RWPE1 (cell line): ENCODE measurements at regions not wholly inside any gene's neighbourhood (a gene's known extent, or its start where the extent isn't known, plus 50 kb on each side); places are given as distances from the start of the nearest gene placed in this dataset.

ENCODE experiments used
- CTCF ChIA-PET: fragments of 350-600 bp; sonication (Branson Sonifier 250); formaldehyde crosslinking; extraction: SDS; loops from one replicate; lab custom pipeline; 2021; lab: Yijun Ruan, JAX
- POLR2A ChIA-PET: fragments of 400-600 bp; formaldehyde crosslinking; extraction: SDS; loops from one replicate; lab custom pipeline; 2020; ENCODE audit warnings: antibody characterized with exemption; ENCODE audit not compliant: low non-redundant PET; lab: Yijun Ruan, JAX
- DNase-seq: peaks from one replicate; pipeline ENCODE4 v3.0.0; 2012; ENCODE audit warnings: low spot score
- H3K27ac ChIP-seq: fragments of 450-650 bp; 2 replicates; pipeline ENCODE4 v1.5.1; 2017
- TF ChIP-seq, protein P1 (sequence below): fragments of 450-650 bp; conservative IDR thresholded peaks from 2 replicates; pipeline ENCODE4 v1.5.1; 2017; ENCODE audit warnings: low read depth, mild to moderate bottlenecking

- TF ChIP-seq, protein P1, sequence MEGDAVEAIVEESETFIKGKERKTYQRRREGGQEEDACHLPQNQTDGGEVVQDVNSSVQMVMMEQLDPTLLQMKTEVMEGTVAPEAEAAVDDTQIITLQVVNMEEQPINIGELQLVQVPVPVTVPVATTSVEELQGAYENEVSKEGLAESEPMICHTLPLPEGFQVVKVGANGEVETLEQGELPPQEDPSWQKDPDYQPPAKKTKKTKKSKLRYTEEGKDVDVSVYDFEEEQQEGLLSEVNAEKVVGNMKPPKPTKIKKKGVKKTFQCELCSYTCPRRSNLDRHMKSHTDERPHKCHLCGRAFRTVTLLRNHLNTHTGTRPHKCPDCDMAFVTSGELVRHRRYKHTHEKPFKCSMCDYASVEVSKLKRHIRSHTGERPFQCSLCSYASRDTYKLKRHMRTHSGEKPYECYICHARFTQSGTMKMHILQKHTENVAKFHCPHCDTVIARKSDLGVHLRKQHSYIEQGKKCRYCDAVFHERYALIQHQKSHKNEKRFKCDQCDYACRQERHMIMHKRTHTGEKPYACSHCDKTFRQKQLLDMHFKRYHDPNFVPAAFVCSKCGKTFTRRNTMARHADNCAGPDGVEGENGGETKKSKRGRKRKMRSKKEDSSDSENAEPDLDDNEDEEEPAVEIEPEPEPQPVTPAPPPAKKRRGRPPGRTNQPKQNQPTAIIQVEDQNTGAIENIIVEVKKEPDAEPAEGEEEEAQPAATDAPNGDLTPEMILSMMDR: no peak
- DNase-seq: no peak
- ChIA-PET CTCF (interaction anchor here (0.6 kb wide), 1 partner anchor 49 kb away, joined by 3 read pairs; no protein-coding TSS in a partner anchor), POLR2A (no interaction called here)
- no peak overlapping the region for H3K27ac ChIP-seq
Observed at GRCh38 chr10:33760056-33760943, 425.8 kb upstream of the NRP1 start.

- POLR2A ChIA-PET: no interaction called here
Observed at GRCh38 chr10:33759191-33759590, 424.7 kb upstream of the NRP1 start.

DNA sequence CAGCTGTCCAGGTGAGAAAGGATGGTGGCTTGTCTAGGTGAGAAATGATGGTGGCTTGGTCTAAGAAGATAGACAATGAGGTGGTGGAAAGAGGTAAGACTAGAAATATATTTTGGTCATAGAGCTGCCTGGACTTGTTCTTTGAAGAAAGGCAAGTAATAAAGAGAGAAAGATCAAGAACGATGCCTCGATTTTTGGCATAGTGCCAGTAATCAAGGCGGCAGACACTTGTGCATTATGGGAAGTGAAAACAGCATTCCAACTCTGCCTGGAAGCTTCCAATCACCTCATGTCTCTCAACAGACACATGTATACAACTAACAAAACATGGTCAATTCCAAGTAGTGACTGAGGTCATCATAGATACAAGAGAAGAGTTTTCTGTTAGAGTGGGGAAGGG, 423.8 kb upstream of the NRP1 start:
- TF ChIP-seq, protein P1: no peak
- no peak for DNase-seq
- no peak overlapping the region for H3K27ac ChIP-seq
- ChIA-PET CTCF (interaction anchor here (0.7 kb wide), 1 partner anchor 1308 kb away, joined by 3 read pairs; no protein-coding TSS in a partner anchor), POLR2A (no interaction called here)

More at GRCh38 chr10:33759191-33759590, 424.7 kb upstream of the NRP1 start:
- CTCF ChIA-PET: no interaction called here
- no peak for DNase-seq
- TF ChIP-seq, protein P1: no peak
- H3K27ac ChIP-seq: no peak overlapping the region

DNA sequence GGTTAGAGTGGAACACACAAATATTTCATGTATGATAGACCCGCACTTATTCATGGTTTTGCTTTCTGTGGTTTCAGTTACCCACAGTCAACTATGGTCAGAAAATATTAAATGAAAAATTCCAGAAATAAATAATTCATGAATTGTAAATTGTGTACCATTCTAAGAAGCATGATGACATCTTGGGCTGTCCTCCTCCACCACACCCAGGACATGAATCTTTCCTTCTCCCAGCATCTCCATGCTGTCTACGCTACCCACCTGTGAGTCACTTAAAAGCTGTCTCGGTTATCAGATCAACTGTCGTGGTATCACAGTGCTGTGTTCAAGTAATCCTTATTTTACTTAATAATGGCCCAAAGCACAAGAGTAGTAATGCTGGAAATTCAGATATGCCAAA, 419.6 kb upstream of the NRP1 start:
- TF ChIP-seq, protein P1: no peak
- no peak overlapping the region for H3K27ac ChIP-seq
- ChIA-PET CTCF (interaction anchor here (0.6 kb wide), 1 partner anchor 993 kb away, joined by 3 read pairs; no protein-coding TSS in a partner anchor), POLR2A (no interaction called here)
- DNase-seq: no peak

GRCh38 chr10:33753389-33753788, 418.9 kb upstream of the NRP1 start:
- ChIA-PET POLR2A (no interaction called here), CTCF (no interaction called here)
- no peak for DNase-seq
- no peak overlapping the region for H3K27ac ChIP-seq
- TF ChIP-seq, protein P1: no peak

GRCh38 chr10:33749790-33750189, 415.3 kb upstream of the NRP1 start:
- H3K27ac ChIP-seq: no peak overlapping the region
- no peak for DNase-seq
- POLR2A ChIA-PET: no interaction called here
- CTCF ChIA-PET: interaction anchor here (0.8 kb wide), 1 partner anchor 118 kb away, joined by 4 read pairs; no protein-coding TSS in a partner anchor
- TF ChIP-seq, protein P1: no peak
